NCI-H1930 (cell line): ENCODE measurements at regions not wholly inside any gene's neighbourhood (a gene's known extent, or its start where the extent isn't known, plus 50 kb on each side); places are given as distances from the start of the nearest gene placed in this dataset.
"Not testable (repeated sequence)": the region's sequence is repeated elsewhere in the genome, so short reads cannot be mapped to it uniquely, and the experiment has no call there.

Source experiments
- DNase-seq, 2 experiments: peaks; one replicate each; lab custom pipeline; 2025; lab: John Stamatoyannopoulos, UW

- DNase-seq: no peak
These were observed 1388.3 kb upstream of the ACO1 start for GRCh38 chr9:30995956-30996738.

DNA sequence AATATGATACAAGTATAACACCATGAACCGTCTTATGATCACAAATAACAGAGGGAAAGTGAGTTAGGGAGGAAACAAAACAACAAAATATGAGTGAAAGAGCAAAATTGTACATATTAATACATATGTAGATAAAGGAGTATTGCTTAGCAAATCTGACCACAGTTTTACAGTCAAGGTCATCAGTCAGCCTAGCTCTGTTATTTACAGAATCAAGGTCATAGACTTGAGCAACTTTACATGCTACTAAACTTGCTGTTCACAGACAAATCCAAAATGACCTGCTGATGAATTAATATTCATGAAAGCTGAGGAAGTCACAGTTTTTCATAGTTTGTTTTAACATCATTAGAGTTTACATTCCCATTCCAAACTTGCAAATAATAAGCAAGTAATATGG lies 1387.7 kb upstream of the ACO1 start:
- DNase-seq: no peak

DNA sequence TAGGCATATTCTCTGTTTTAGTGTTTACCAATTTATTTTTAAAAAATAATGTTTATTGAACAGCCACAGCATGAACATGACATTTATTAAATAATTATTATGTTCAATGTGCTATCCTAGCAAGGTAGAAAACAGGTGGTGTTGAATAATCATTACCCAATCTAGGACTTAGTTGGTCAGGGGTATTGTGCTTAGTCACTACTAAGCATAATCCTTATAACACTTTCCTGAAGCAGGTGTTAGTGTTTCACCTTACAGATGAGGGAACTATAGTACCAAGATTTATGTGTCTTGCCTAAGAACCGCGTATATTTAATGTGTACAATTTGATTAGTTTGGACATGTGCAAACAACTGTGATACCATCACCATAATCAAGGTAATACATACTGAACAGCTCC lies 1387.2 kb upstream of the ACO1 start:
- DNase-seq: no peak

GRCh38 chr9:31005086-31005665 lies 1379.3 kb upstream of the ACO1 start:
- DNase-seq: no peak

- no peak for DNase-seq
These were observed 1371.1 kb upstream of the ACO1 start for GRCh38 chr9:31013371-31013770.

- DNase-seq: peak; percentile 88 to 91
These were observed 1360.6 kb upstream of the ACO1 start for GRCh38 chr9:31023847-31024246.

DNA sequence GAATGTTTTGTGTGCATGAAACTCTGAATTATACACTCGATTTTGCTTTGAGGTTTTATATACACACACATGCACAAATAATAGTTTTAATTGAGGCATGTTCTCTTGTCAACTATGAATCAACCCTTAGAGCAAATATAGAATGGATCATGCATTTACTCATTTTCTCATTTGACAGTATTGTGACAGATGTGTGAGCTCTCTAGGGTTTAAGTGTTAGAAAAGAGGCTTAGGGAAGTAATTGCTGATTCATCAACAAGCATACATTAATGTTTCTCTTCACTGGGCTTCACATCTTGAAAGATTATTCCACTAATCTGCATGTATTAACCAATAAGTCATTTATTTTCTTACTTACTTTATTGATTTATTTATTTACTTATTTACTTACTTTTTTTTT lies 1356.8 kb upstream of the ACO1 start:
- no peak for DNase-seq

DNA sequence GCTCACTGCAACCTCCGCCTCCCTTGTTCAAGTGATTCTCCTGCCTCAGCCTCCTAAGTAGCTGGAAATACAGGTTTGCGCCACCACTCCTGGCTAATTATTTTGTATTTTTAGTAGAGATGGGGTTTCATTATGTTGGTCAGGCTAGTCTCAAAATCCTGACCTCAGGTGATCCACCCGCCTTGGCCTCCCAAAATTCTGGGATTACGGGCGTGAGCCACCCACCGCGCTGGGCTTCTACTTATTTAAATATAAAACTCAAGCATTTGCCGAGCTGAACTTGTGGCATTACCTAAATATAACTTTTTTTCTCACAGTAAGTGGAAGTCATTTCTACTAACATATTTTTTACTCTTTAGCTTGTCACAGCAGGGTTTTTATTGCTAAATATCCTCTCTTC lies 1356.3 kb upstream of the ACO1 start:
- no peak for DNase-seq

- no peak for DNase-seq
These were observed 1353.7 kb upstream of the ACO1 start for GRCh38 chr9:31030741-31031202.

DNA sequence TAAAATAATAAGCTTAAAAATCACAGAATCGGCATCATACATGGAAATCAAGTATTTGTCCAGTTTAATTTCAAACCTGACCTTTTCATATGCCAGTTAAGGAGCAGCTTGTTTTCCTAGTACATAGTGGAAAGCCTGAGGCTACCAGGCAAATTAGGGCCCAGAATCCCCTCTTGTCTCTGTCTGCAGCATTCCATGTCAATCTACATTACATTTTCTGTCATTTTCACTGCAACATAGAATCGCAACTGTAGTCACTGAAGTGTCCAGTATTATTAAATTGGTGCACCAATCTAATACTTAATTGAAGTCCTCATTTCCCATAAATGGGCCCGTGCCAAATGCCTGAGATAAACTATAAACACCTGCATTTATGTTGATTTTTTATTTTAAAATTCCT lies 1352.2 kb upstream of the ACO1 start:
- no peak for DNase-seq

- peak in 1 of 2 experiments; percentile 82 for DNase-seq
These were observed 1350.1 kb upstream of the ACO1 start for GRCh38 chr9:31034311-31034710.

DNA sequence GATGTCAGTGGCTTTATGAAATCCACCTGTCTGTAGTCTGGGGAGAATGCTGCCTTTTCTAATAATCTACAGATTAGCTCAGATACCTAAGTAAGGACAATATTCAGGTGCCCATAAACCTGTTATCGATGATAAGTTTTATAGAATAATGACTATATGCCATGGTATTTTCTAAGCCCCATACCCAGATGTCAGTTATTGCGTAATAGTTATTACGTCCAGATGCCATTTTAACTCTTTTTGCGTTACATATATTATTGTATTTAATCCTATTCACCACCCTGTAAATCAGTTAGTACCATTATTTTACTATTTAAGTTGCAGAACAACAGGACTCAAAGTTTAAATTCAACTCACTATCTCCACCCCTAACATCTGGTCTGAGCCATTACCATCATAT lies 1343.9 kb upstream of the ACO1 start:
- DNase-seq: no peak

DNA sequence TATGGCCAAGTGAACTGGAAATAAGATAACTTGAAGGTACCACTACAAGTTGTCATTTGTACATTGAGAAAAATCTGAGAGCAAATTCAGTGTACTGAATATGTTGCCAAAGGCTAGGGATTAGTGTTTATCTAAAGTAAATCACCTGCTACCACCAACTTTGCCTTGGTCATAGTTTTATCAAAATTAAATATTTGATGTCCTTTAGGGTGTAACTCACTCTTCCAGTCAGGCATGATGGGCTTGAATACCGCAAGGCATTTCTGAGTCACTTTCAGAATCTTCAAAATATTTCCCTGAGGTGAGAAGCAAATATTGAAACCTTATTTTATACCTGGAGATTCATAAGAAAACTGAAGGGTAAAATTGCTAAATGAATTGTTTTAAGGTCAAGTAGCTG lies 1338.6 kb upstream of the ACO1 start:
- DNase-seq: no peak

DNA sequence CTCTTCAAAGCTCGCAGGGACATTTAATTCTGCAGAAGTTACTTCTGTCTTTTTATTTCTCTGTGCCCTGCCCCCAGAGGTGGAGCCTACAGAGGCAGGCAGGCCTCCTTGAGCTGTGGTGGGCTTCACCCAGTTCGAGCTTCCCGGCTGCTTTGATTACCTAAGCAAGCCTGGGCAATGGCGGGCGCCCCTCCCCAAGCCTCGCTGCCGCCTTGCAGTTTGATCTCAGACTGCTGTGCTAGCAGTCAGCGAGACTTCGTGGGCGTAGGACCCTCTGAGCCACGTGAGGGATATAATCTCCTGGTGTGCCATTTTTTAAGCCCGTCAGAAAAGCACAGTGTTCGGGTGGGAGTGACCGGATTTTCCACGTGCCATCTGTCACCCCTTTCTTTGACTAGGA lies 1322.9 kb upstream of the ACO1 start:
- not testable (repeated sequence) for DNase-seq

GRCh38 chr9:31065691-31066090 lies 1318.8 kb upstream of the ACO1 start:
- DNase-seq: no peak

DNA sequence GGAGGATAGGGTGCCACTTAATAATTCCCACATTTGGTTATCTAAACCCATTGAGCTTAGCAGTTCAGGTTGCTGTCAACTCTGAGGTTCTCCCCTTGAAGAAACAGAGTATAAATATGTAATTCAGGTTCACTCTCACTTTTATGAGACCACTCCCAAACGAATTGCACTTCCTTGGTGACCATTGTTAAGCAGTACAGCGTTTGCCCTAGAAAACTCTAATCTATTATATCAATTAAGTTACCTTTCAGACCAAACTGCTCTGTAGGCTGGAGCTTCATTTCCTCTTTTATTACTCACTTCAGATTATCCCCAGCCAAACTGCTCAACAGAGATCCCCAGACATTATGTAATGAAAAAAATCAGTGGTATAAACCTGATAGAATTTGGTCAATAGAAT lies 1317.0 kb upstream of the ACO1 start:
- DNase-seq: no peak

DNA sequence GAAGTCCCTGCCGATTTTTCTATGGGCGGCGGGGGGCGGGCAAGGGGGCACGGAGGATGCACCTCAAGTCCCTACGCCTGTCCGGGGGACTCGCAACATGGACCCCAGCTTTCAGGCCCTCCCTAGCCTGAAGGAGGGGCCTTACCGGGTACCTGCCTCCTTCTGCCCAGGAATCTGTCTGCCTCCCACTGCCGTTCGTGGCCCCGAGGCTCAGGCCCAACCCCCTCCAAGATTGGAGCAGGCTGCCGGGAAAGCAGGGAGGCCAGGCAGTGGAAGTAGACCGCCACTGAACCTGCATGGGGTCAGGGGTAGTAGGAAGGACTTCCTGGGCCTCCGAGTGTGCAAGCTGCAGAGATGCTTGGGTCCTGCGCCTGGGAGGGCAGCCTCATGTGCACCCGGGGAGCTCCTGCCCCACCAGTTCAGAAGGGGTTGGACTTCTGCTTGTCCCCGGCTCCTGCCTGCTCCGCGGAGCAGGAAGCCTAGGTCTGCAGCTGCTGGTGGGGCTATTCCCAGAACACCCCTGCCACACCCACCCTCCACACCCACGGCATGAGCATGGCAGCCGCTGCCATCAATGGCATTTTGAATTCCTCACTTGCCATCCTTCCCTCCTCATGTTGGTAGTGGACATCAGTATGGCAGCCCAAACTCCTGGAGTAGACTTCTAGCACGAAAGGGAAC lies 1312.7 kb upstream of the ACO1 start:
- DNase-seq: no peak

GRCh38 chr9:31078175-31078574 lies 1306.3 kb upstream of the ACO1 start:
- no peak for DNase-seq

DNA sequence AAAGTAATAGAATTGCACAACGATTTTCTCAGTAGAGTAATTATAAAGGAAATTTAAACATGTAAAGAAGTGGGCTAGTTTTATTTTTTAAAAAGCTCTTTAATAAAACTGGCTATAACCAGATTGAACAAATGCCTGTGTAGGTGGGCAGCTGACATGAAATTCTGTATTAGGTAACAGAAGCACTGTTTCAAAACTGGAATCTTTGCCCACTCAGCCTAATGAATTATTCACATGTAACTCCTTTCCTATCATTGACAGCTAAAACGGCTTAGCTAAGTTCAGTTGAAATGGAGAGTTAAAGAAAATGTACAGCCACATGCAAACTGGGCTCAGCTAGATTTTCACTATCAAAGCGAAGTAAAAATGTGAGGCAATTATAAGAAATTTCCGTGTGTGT lies 1300.1 kb upstream of the ACO1 start:
- no peak for DNase-seq

- no peak for DNase-seq
These were observed 1294.8 kb upstream of the ACO1 start for GRCh38 chr9:31089549-31090221.

- no peak for DNase-seq
These were observed 1284.1 kb upstream of the ACO1 start for GRCh38 chr9:31100311-31100710.

DNA sequence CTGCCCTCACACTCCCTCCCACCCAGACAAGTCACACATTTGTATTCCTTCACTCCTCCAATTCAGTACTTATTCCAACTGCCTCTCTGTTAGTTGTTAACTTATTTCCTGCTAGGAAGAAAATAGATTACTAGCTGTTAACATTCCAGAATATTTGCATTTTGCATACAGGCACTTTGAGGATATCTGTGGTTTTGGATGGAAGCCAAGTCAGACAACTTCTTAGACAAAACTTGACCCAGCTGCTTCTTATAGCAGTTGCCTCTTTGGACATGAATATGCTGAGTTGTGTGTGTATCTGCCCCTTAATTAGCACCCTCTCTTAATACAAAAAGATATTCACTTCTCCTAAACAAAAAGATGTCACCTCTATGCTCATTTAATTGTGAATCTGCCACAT lies 1280.6 kb upstream of the ACO1 start:
- no peak for DNase-seq

DNA sequence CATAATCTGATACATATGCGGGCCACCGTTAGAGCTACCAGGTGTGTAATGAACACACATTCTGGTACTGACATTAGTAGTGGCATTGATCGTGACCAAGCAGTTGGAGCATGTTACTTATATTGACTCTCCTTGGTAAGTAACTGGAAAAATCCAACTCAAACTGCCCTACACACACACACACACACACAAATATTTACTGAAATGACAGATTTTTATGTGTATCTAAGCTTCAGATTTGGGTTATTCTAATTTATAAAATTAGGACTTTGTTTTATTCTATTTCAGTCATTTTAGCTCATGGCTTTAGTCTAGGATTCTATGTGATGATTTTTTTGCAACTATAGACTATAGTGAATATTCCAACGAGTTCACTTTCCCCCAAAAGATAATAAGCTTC lies 1280.2 kb upstream of the ACO1 start:
- no peak for DNase-seq
